LoVo (cell line): ENCODE measurements at regions not wholly inside any gene's neighbourhood (a gene's known extent, or its start where the extent isn't known, plus 50 kb on each side); places are given as distances from the start of the nearest gene placed in this dataset.
"Not testable (repeated sequence)": the region's sequence is repeated elsewhere in the genome, so short reads cannot be mapped to it uniquely, and the experiment has no call there.

Experiments
- DNase-seq: peaks from one replicate; pipeline ENCODE4 v3.0.0-alpha.2; 2016; ENCODE audit warnings: low spot score

GRCh38 chr4:126850286-126850685 lies 782.5 kb upstream of the INTU start:
- DNase-seq = peak; percentile 70

GRCh38 chr4:126851391-126851790 lies 781.4 kb upstream of the INTU start:
- DNase-seq = no peak

- no peak for DNase-seq
These were observed 779.0 kb upstream of the INTU start for GRCh38 chr4:126853715-126854114.

- DNase-seq = no peak
These were observed 775.9 kb upstream of the INTU start for GRCh38 chr4:126856906-126857305.

- no peak for DNase-seq
These were observed 773.4 kb upstream of the INTU start for GRCh38 chr4:126859314-126859713.

- no peak for DNase-seq
These were observed 772.9 kb upstream of the INTU start for GRCh38 chr4:126859872-126860271.

- no peak for DNase-seq
These were observed 772.4 kb upstream of the INTU start for GRCh38 chr4:126860308-126860707.

GRCh38 chr4:126869967-126870366 lies 762.8 kb upstream of the INTU start:
- DNase-seq = no peak

- DNase-seq = no peak
These were observed 760.9 kb upstream of the INTU start for GRCh38 chr4:126871810-126872209.

GRCh38 chr4:126874533-126874932 lies 758.2 kb upstream of the INTU start:
- no peak for DNase-seq

- DNase-seq = no peak
These were observed 743.8 kb upstream of the INTU start for GRCh38 chr4:126888968-126889367.

- no peak for DNase-seq
These were observed 742.4 kb upstream of the INTU start for GRCh38 chr4:126890383-126890782.

- DNase-seq = no peak
These were observed 741.8 kb upstream of the INTU start for GRCh38 chr4:126890994-126891393.

GRCh38 chr4:126894963-126895362 lies 737.8 kb upstream of the INTU start:
- no peak for DNase-seq

GRCh38 chr4:126895988-126896570 lies 736.7 kb upstream of the INTU start:
- no peak for DNase-seq

- no peak for DNase-seq
These were observed 735.7 kb upstream of the INTU start for GRCh38 chr4:126897038-126897437.

GRCh38 chr4:126898815-126899214 lies 733.9 kb upstream of the INTU start:
- DNase-seq = no peak

GRCh38 chr4:126899331-126899801 lies 733.4 kb upstream of the INTU start:
- no peak for DNase-seq

- no peak for DNase-seq
These were observed 726.3 kb upstream of the INTU start for GRCh38 chr4:126906466-126906865.

GRCh38 chr4:126907389-126907788 lies 725.4 kb upstream of the INTU start:
- no peak for DNase-seq

GRCh38 chr4:126916049-126916625 lies 716.6 kb upstream of the INTU start:
- no peak for DNase-seq

GRCh38 chr4:126916626-126917140 lies 716.1 kb upstream of the INTU start:
- DNase-seq = no peak

GRCh38 chr4:126922328-126922938 lies 710.3 kb upstream of the INTU start:
- DNase-seq = not testable (repeated sequence)

GRCh38 chr4:126924237-126924636 lies 708.5 kb upstream of the INTU start:
- no peak for DNase-seq
